HG02870 (cell line): ENCODE measurements at regions not wholly inside any gene's neighbourhood (a gene's known extent, or its start where the extent isn't known, plus 50 kb on each side); places are given as distances from the start of the nearest gene placed in this dataset.
A peak's percentile ranks its signal among the peaks of the same experiment; 100 is the strongest.

ENCODE experiments used
- ATAC-seq: cut with Tn5 transposase; IDR thresholded peaks from one replicate; pipeline ENCODE4 v1.9.1; 2021; ENCODE audit warnings: mild to moderate bottlenecking, moderate library complexity; ENCODE audit not compliant: unreplicated experiment

GRCh38 chr6:122307577-122307976 is 91.9 kb upstream of the HSF2 start:
- no peak for ATAC-seq

GRCh38 chr6:122308074-122308473 is 91.4 kb upstream of the HSF2 start:
- ATAC-seq: no peak

- no peak for ATAC-seq
Observed at GRCh38 chr6:122315842-122316241, 83.6 kb upstream of the HSF2 start.

GRCh38 chr6:122322824-122323223 is 76.6 kb upstream of the HSF2 start:
- peak; percentile 43 for ATAC-seq

- ATAC-seq: peak; percentile 23
Observed at GRCh38 chr6:122323361-122323760, 76.1 kb upstream of the HSF2 start.

GRCh38 chr6:122330315-122330714 is 69.1 kb upstream of the HSF2 start:
- no peak for ATAC-seq

GRCh38 chr6:122337645-122338044 is 61.8 kb upstream of the HSF2 start:
- no peak for ATAC-seq

- no peak for ATAC-seq
Observed at GRCh38 chr6:122339661-122340060, 59.8 kb upstream of the HSF2 start.

GRCh38 chr6:122347280-122347679 is 52.2 kb upstream of the HSF2 start:
- no peak for ATAC-seq

- no peak for ATAC-seq
Observed at GRCh38 chr6:122347751-122348150, 51.7 kb upstream of the HSF2 start.
